Brain pericyte (primary cell): ENCODE measurements at regions not wholly inside any gene's neighbourhood (a gene's known extent, or its start where the extent isn't known, plus 50 kb on each side); places are given as distances from the start of the nearest gene placed in this dataset.
"Not testable (repeated sequence)": the region's sequence is repeated elsewhere in the genome, so short reads cannot be mapped to it uniquely, and the experiment has no call there.

Experiments
- DNase-seq: peaks from one replicate; pipeline ENCODE4 v3.0.0-alpha.2; 2012; ENCODE audit warnings: low read depth, low spot score

- DNase-seq = no peak
Observed at GRCh38 chr10:106296750-106297392, 867.6 kb downstream of the SORCS1 start.

- no peak for DNase-seq
Observed at GRCh38 chr10:106284802-106285587, 879.5 kb downstream of the SORCS1 start.

- DNase-seq = no peak
Observed at GRCh38 chr10:106280896-106281460, 883.5 kb downstream of the SORCS1 start.

- DNase-seq = no peak
Observed at GRCh38 chr10:106278383-106278782, 886.1 kb downstream of the SORCS1 start.

- no peak for DNase-seq
Observed at GRCh38 chr10:106271237-106271636, 893.3 kb downstream of the SORCS1 start.

- no peak for DNase-seq
Observed at GRCh38 chr10:106268000-106268399, 896.5 kb downstream of the SORCS1 start.

- no peak for DNase-seq
Observed at GRCh38 chr10:106267591-106267990, 896.9 kb downstream of the SORCS1 start.

- DNase-seq = not testable (repeated sequence)
Observed at GRCh38 chr10:106257432-106257831, 907.1 kb downstream of the SORCS1 start.

GRCh38 chr10:106255111-106255678 is 909.3 kb downstream of the SORCS1 start:
- no peak for DNase-seq

- DNase-seq = no peak
Observed at GRCh38 chr10:106254071-106254470, 910.4 kb downstream of the SORCS1 start.

- DNase-seq = no peak
Observed at GRCh38 chr10:106252541-106252940, 912.0 kb downstream of the SORCS1 start.

GRCh38 chr10:106251573-106251972 is 912.9 kb downstream of the SORCS1 start:
- no peak for DNase-seq

- DNase-seq = no peak
Observed at GRCh38 chr10:106242301-106242700, 922.2 kb downstream of the SORCS1 start.

- no peak for DNase-seq
Observed at GRCh38 chr10:106226828-106227227, 937.7 kb downstream of the SORCS1 start.

- no peak for DNase-seq
Observed at GRCh38 chr10:106226142-106226541, 938.4 kb downstream of the SORCS1 start.

- no peak for DNase-seq
Observed at GRCh38 chr10:106224676-106225075, 939.8 kb downstream of the SORCS1 start.

- no peak for DNase-seq
Observed at GRCh38 chr10:106217627-106218026, 946.9 kb downstream of the SORCS1 start.

GRCh38 chr10:106216085-106216484 is 948.4 kb downstream of the SORCS1 start:
- DNase-seq = no peak

- DNase-seq = no peak
Observed at GRCh38 chr10:106214243-106214642, 950.3 kb downstream of the SORCS1 start.

GRCh38 chr10:106213493-106213892 is 951.0 kb downstream of the SORCS1 start:
- no peak for DNase-seq

- no peak for DNase-seq
Observed at GRCh38 chr10:106198275-106198674, 966.2 kb downstream of the SORCS1 start.

- DNase-seq = no peak
Observed at GRCh38 chr10:106189292-106189691, 975.2 kb downstream of the SORCS1 start.

- no peak for DNase-seq
Observed at GRCh38 chr10:106185951-106186350, 978.6 kb downstream of the SORCS1 start.
